ENCODE measurements at regions not wholly inside any gene's neighbourhood (a gene's known extent, or its start where the extent isn't known, plus 50 kb on each side); places are given as distances from the start of the nearest gene placed in this dataset.

GRCh38 chr12:107352347-107353081, 259.2 kb upstream of the CRY1 start:
- DNase-seq (ENCODE audit: low read depth in 1 of 2, low spot score in 2 of 2) (no peak), FAIRE-seq (no peak)
- H2AK5ac ChIP-seq (ENCODE audit: low read depth, low read length) = no peak overlapping the region
- no peak overlapping the region for H4K91ac ChIP-seq (replicated peaks; ENCODE audit: insufficient read length, low read length)
- no peaks in the 10 kb centered on the region for H3K23me2 ChIP-seq (ENCODE audit: low read depth, low read length)
- H3K27ac ChIP-seq (ENCODE audit: low read depth, low read length) = no peak overlapping the region
- H4K5ac ChIP-seq (ENCODE audit: insufficient read length, low read depth, low read length) = no peak overlapping the region
- no peaks in the 10 kb centered on the region for H3K79me1 ChIP-seq (ENCODE audit: low read depth, low read length)
- peaks cover 6 to 9% of the 10 kb centered on the region in 2 experiments for H3K9me3 ChIP-seq (ENCODE audit: insufficient read depth in 2 of 2, low read depth in 1 of 2, low read length in 1 of 2)
- no peak overlapping the region for H2BK12ac ChIP-seq (ENCODE audit: low read depth, low read length)
- no peaks in the 10 kb centered on the region for H3K79me2 ChIP-seq (ENCODE audit: control insufficient read depth in 1 of 2, insufficient read depth in 2 of 2, low read length in 2 of 2)
- H3K36me3 ChIP-seq (ENCODE audit: control insufficient read depth in 2 of 4, insufficient read depth in 4 of 4, low read length in 3 of 4) = no peaks in the 10 kb centered on the region
- no peaks in the 10 kb centered on the region for H4K20me1 ChIP-seq (replicated peaks in 1 of 2; ENCODE audit: control insufficient read depth in 1 of 2, insufficient read depth in 2 of 2, low read length in 2 of 2)
- no peak overlapping the region for H3K9ac ChIP-seq (replicated peaks in 1 of 4; ENCODE audit: extremely low read depth in 1 of 4, low read depth in 3 of 4, low read length in 3 of 4)
- H3K4me3 ChIP-seq (ENCODE audit: extremely low read depth in 1 of 4, insufficient read depth in 2 of 4, low read depth in 3 of 4, low read length in 4 of 4) = no peak overlapping the region
- H3K27me3 ChIP-seq (replicated peaks in 1 of 4; ENCODE audit: control insufficient read depth in 3 of 4, extremely low read depth in 1 of 4, insufficient read depth in 3 of 4, low read length in 3 of 4) = no peaks in the 10 kb centered on the region
- H4K8ac ChIP-seq (ENCODE audit: extremely low read depth, insufficient read depth, low read length) = no peak overlapping the region
- CTCF ChIA-PET (ENCODE audit: partially characterized antibody) = interaction anchor here (0.8 to 1.4 kb wide), 4 partner anchors 26 to 221 kb away, joined by 3 to 4 read pairs (median 3); no protein-coding TSS in a partner anchor
- H3K23ac ChIP-seq (ENCODE audit: insufficient read length) = no peak overlapping the region
- no peak overlapping the region for H2AFZ ChIP-seq (ENCODE audit: low read length)
- 97% methylated on average over 2 of the region's 2 CpGs; no CpG with 5 or more reads in 1 of the 2 experiments for WGBS, 2 experiments (ENCODE audit: extremely low coverage in 1 of 2, insufficient coverage in 1 of 2, insufficient read length in 1 of 2, insufficient replicate concordance in 2 of 2, low coverage in 1 of 2, low lambda C conversion rate in 2 of 2, missing lambda C conversion rate in 1 of 2)
- no peak overlapping the region for H3K4me2 ChIP-seq (ENCODE audit: insufficient read depth in 1 of 2, low read depth in 2 of 2, low read length in 2 of 2)
- H3K56ac ChIP-seq (replicated peaks; ENCODE audit: insufficient read length, low read depth, low read length) = no peak overlapping the region
- no peak overlapping the region for H3K14ac ChIP-seq (ENCODE audit: insufficient read length)
- no peaks in the 10 kb centered on the region for H3K4me1 ChIP-seq (replicated peaks in 1 of 4; ENCODE audit: control insufficient read depth in 3 of 4, insufficient read depth in 4 of 4, low read length in 3 of 4)
- no peak overlapping the region for H2BK15ac ChIP-seq (ENCODE audit: low read length)
- no peak overlapping the region for H2BK5ac ChIP-seq (ENCODE audit: low read depth, low read length)
- H3K4ac ChIP-seq (replicated peaks; ENCODE audit: insufficient read length, low read depth, low read length) = no peak overlapping the region
- H2BK120ac ChIP-seq (replicated peaks; ENCODE audit: low read depth, low read length) = no peak overlapping the region
- no peak overlapping the region for H3K18ac ChIP-seq (ENCODE audit: extremely low read depth, low read length)
- H2BK20ac ChIP-seq (ENCODE audit: low read length) = no peak overlapping the region
- POLR2A ChIA-PET (ENCODE audit: partially characterized antibody) = no interaction called here
- TF ChIP-seq POLR2A (IDR thresholded peaks at IDR 0.05; ENCODE audit: control extremely low read depth in 1 of 2, low read depth in 2 of 2, low read length in 2 of 2) (no peak), JUN (IDR thresholded peaks at IDR 0.05; ENCODE audit: low read depth, low read length) (no peak), TAF7 (optimal IDR thresholded peaks at IDR 0.05; ENCODE audit: borderline replicate concordance, low read depth, low read length) (no peak), SP4 (IDR thresholded peaks at IDR 0.05; ENCODE audit: low read length) (no peak), CTBP2 (IDR thresholded peaks at IDR 0.05; ENCODE audit: borderline replicate concordance, insufficient read depth, insufficient read length, low read length) (no peak), EGR1 (IDR thresholded peaks at IDR 0.05; ENCODE audit: borderline replicate concordance, low read depth, low read length) (no peak), PHF8 (conservative IDR thresholded peaks at IDR 0.05; ENCODE audit: low read depth, low read length) (no peak), CEBPB (IDR thresholded peaks at IDR 0.05; ENCODE audit: low read depth, low read length) (no peak), YY1 (IDR thresholded peaks at IDR 0.05; ENCODE audit: low read depth, low read length) (no peak), JUND (IDR thresholded peaks at IDR 0.05; ENCODE audit: low read length) (no peak), USF2 (IDR thresholded peaks at IDR 0.05; ENCODE audit: low read length) (no peak), RXRA (IDR thresholded peaks at IDR 0.05; ENCODE audit: insufficient read depth, low read depth, low read length) (no peak), SIRT6 (IDR thresholded peaks at IDR 0.05; ENCODE audit: low read length) (no peak), ZNF274 (IDR thresholded peaks at IDR 0.05; ENCODE audit: borderline replicate concordance, extremely low read depth, low read length) (no peak)

All from H1 (cell line).